ENCODE measurements at regions not wholly inside any gene's neighbourhood (a gene's known extent, or its start where the extent isn't known, plus 50 kb on each side); places are given as distances from the start of the nearest gene placed in this dataset.
"Not testable (repeated sequence)": the region's sequence is repeated elsewhere in the genome, so short reads cannot be mapped to it uniquely, and the experiment has no call there.

GRCh38 chr11:39462506-39462905 lies 1996.9 kb downstream of the LRRC4C start:
- DNase-seq = no peak

GRCh38 chr11:39461066-39461465 lies 1998.4 kb downstream of the LRRC4C start:
- DNase-seq = no peak

GRCh38 chr11:39459606-39460005 lies 1999.8 kb downstream of the LRRC4C start:
- no peak for DNase-seq

GRCh38 chr11:39458481-39458880 lies 2001.0 kb downstream of the LRRC4C start:
- no peak for DNase-seq

- DNase-seq = no peak
Observed at GRCh38 chr11:39443424-39444022, 2015.9 kb downstream of the LRRC4C start.

- no peak for DNase-seq
Observed at GRCh38 chr11:39442177-39442576, 2017.3 kb downstream of the LRRC4C start.

GRCh38 chr11:39435641-39436040 lies 2023.8 kb downstream of the LRRC4C start:
- no peak for DNase-seq

- no peak for DNase-seq
Observed at GRCh38 chr11:39434466-39434865, 2025.0 kb downstream of the LRRC4C start.

- no peak for DNase-seq
Observed at GRCh38 chr11:39432929-39433328, 2026.5 kb downstream of the LRRC4C start.

- DNase-seq = no peak
Observed at GRCh38 chr11:39425226-39425625, 2034.2 kb downstream of the LRRC4C start.

GRCh38 chr11:39412117-39412516 lies 2047.3 kb downstream of the LRRC4C start:
- DNase-seq = no peak

GRCh38 chr11:39385911-39386310 lies 2073.5 kb downstream of the LRRC4C start:
- DNase-seq = no peak

- DNase-seq = no peak
Observed at GRCh38 chr11:39374963-39375698, 2084.3 kb downstream of the LRRC4C start.

GRCh38 chr11:39367534-39367933 lies 2091.9 kb downstream of the LRRC4C start:
- no peak for DNase-seq

GRCh38 chr11:39365809-39366436 lies 2093.5 kb downstream of the LRRC4C start:
- DNase-seq = no peak

GRCh38 chr11:39363571-39363970 lies 2095.9 kb downstream of the LRRC4C start:
- DNase-seq = no peak

- no peak for DNase-seq
Observed at GRCh38 chr11:39361557-39361956, 2097.9 kb downstream of the LRRC4C start.

GRCh38 chr11:39345834-39346442 lies 2113.5 kb downstream of the LRRC4C start:
- DNase-seq = no peak

GRCh38 chr11:39341461-39341860 lies 2118.0 kb downstream of the LRRC4C start:
- DNase-seq = no peak

GRCh38 chr11:39333006-39333405 lies 2126.4 kb downstream of the LRRC4C start:
- DNase-seq = not testable (repeated sequence)

GRCh38 chr11:39327302-39327701 lies 2132.2 kb downstream of the LRRC4C start:
- no peak for DNase-seq

GRCh38 chr11:39311888-39312287 lies 2147.6 kb downstream of the LRRC4C start:
- DNase-seq = not testable (repeated sequence)

- no peak for DNase-seq
Observed at GRCh38 chr11:39304586-39304985, 2154.9 kb downstream of the LRRC4C start.

- DNase-seq = no peak
Observed at GRCh38 chr11:39294648-39295047, 2164.8 kb downstream of the LRRC4C start.

Data from amniotic stem cell (primary cell).